Lung (tissue), 11 donors: ENCODE measurements at regions not wholly inside any gene's neighbourhood (a gene's known extent, or its start where the extent isn't known, plus 50 kb on each side); places are given as distances from the start of the nearest gene placed in this dataset.

Experiments
- ATAC-seq: fragments of 200-7000 bp; cut with Tn5 transposase; one replicate; pipeline ENCODE4 v1.9.1; 2020; ENCODE audit warnings: moderate number of reproducible peaks; ENCODE audit not compliant: insufficient read depth, low FRiP score
- DNase-seq, 3 donors: peaks; one replicate each; pipeline ENCODE4 v3.0.0-alpha.2; 2013 to 2017
- H3K27ac ChIP-seq, 2 donors: one replicate each; pipeline ENCODE4 v1.5.1; 2013; ENCODE audit warnings: mild to moderate bottlenecking in 2 of 2, moderate library complexity in 2 of 2, control low read depth in 1 of 2, inconsistent platforms in 1 of 2, low read depth in 1 of 2, low read length in 1 of 2
- H3K27me3 ChIP-seq, 3 donors: one replicate each; pipeline ENCODE4 v1.5.1; 2013; ENCODE audit warnings: low read length in 2 of 3; ENCODE audit not compliant: control insufficient read depth in 3 of 3, insufficient read depth in 3 of 3
- H3K36me3 ChIP-seq, 4 donors: one replicate each; pipeline ENCODE4 v1.5.1; 2013; ENCODE audit warnings: low read length in 4 of 4, mild to moderate bottlenecking in 1 of 4, moderate library complexity in 1 of 4; ENCODE audit not compliant: control insufficient read depth in 4 of 4, insufficient read depth in 4 of 4
- H3K4me1 ChIP-seq, 5 donors: one replicate each; pipeline ENCODE4 v1.5.1; 2013; ENCODE audit warnings: low read length in 5 of 5, mild to moderate bottlenecking in 2 of 5, moderate library complexity in 1 of 5; ENCODE audit not compliant: control insufficient read depth in 5 of 5, insufficient read depth in 5 of 5
- H3K4me3 ChIP-seq: one replicate; pipeline ENCODE4 v1.5.1; 2013; ENCODE audit warnings: mild to moderate bottlenecking, control low read depth, moderate library complexity
- H3K9ac ChIP-seq, 2 donors: one replicate each; pipeline ENCODE4 v1.5.1; 2013; ENCODE audit warnings: low read length in 2 of 2, control low read depth in 1 of 2; ENCODE audit not compliant: insufficient read depth in 1 of 2
- H3K9me3 ChIP-seq, 4 donors: one replicate each; pipeline ENCODE4 v1.5.1; 2013; ENCODE audit warnings: low read length in 3 of 4, mild to moderate bottlenecking in 1 of 4, moderate library complexity in 1 of 4; ENCODE audit not compliant: control insufficient read depth in 4 of 4, insufficient read depth in 3 of 4
- CTCF ChIP-seq: IDR thresholded peaks from 2 replicates; pipeline ENCODE4 v1.5.1; 2012; ENCODE audit warnings: mild to moderate bottlenecking; ENCODE audit errors: control extremely low read depth, extremely low read depth
- WGBS, 2 donors: extraction: QIAGEN DNeasy Blood & Tissue Kit; methylation state at CpG; one replicate each; pipeline ENCODE4 v1.1.7; 2013; 5-methylcytosine and 5-hydroxymethylcytosine counted together
- donor health status: control.
- donor health status: control.
- donor health status: Bipolar disorder and iron deficiency.
- donor health status: healthy.
- donor health status: DM: yes; HTN: yes; CAD: no.

- Histone ChIP-seq H3K9me3 (no peaks in the 10 kb centered on the region), H3K4me3 (no peak overlapping the region), H3K9ac (no peak overlapping the region), H3K27ac (no peak overlapping the region), H3K27me3 (no peaks in the 10 kb centered on the region), H3K4me1 (peaks cover 0 to 21% (median 5%) of the 10 kb centered on the region in 5 donors), H3K36me3 (no peaks in the 10 kb centered on the region)
- no peak for TF ChIP-seq CTCF
- DNase-seq, result peak; percentile 56 to 79 (median 58)
- ATAC-seq, result no peak
Observed at GRCh38 chr1:208951908-208952307, 631.6 kb upstream of the CAMK1G start.

- Histone ChIP-seq H3K27me3 (no peaks in the 10 kb centered on the region), H3K9me3 (peaks cover 0 to 6% (median 2%) of the 10 kb centered on the region in 4 donors), H3K27ac (no peak overlapping the region), H3K4me3 (no peak overlapping the region), H3K9ac (no peak overlapping the region), H3K4me1 (no peaks in the 10 kb centered on the region), H3K36me3 (no peaks in the 10 kb centered on the region)
- DNase-seq (no peak), ATAC-seq (no peak)
- no peak for TF ChIP-seq CTCF
Observed at GRCh38 chr1:208962867-208963266, 620.6 kb upstream of the CAMK1G start.

GRCh38 chr1:208965351-208965750 is 618.2 kb upstream of the CAMK1G start:
- H3K9me3 ChIP-seq, result no peaks in the 10 kb centered on the region
- H3K4me3 ChIP-seq, result no peak overlapping the region
- ATAC-seq (no peak), DNase-seq (no peak)
- no peak for TF ChIP-seq CTCF
- H3K9ac ChIP-seq, result no peak overlapping the region
- no peaks in the 10 kb centered on the region for H3K4me1 ChIP-seq
- no peaks in the 10 kb centered on the region for H3K27me3 ChIP-seq
- H3K36me3 ChIP-seq, result no peaks in the 10 kb centered on the region
- H3K27ac ChIP-seq, result no peak overlapping the region

- TF ChIP-seq CTCF, result no peak
- H3K36me3 ChIP-seq, result no peaks in the 10 kb centered on the region
Observed at GRCh38 chr1:208967334-208967733, 616.2 kb upstream of the CAMK1G start.

More at GRCh38 chr1:208967334-208967733, 616.2 kb upstream of the CAMK1G start:
- Histone ChIP-seq H3K4me3 (no peak overlapping the region), H3K9ac (no peak overlapping the region), H3K27me3 (no peaks in the 10 kb centered on the region), H3K4me1 (peaks cover 0 to 10% (median 0%) of the 10 kb centered on the region in 5 donors), H3K27ac (no peak overlapping the region), H3K9me3 (no peaks in the 10 kb centered on the region)
- no peak for ATAC-seq
- 84 to 88% methylated on average over 4 of the region's 4 CpGs for WGBS, 2 donors
- no peak for DNase-seq
